GM20000 (cell line): ENCODE measurements at regions not wholly inside any gene's neighbourhood (a gene's known extent, or its start where the extent isn't known, plus 50 kb on each side); places are given as distances from the start of the nearest gene placed in this dataset.

Experiments used
- DNase-seq: peaks from one replicate; pipeline ENCODE4 v3.0.0; 2012; ENCODE audit warnings: low spot score
- TF ChIP-seq, protein P1 (sequence below): IDR thresholded peaks from 2 replicates; pipeline ENCODE4 v1.5.1; 2012; ENCODE audit warnings: mild to moderate bottlenecking, control low read depth; ENCODE audit errors: extremely low read depth, missing control alignments

DNA sequence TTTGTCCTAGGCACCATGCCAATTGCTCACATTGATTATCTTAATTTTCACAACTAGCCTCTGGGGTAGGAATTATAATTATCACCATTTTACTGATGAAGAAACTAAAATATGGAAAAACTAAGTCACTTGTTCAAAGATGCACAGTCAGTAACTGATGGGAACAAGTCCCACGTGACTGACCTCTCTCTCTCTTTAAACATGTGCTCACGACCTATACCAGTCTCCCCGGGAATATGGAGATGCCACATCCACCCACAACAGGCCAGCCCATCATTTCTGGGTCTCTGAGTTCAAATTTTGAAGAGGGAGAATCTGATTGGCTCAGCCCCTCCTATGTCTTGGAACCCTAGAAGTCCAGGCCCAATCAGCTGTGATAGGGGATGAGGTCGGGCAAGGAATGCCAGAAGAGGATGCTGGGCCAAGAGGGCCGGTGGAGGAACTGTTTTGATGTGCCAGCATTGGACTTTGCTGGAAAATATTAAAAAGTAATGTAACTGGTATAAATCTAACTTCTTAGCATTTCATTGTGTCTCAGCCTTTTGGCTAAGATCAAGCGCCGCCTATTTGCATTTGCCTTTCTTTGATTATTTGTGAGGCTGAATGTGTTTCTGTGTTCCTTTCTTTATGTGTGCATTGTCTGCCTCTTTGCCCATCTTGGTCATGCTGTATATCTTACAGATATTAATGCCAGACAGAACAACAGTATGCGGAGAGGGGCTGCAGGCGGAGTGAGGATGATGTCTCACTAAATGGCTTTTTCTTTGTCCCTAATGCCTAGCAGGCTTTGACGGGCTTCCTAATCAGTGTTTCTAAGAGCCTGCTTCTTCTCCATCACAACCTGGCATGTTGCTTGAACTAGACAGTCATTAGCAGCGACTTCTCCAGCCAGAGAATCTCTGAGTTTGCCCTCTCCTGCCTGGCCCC is 126.6 kb downstream of the VEGFA start:
- TF ChIP-seq, protein P1, sequence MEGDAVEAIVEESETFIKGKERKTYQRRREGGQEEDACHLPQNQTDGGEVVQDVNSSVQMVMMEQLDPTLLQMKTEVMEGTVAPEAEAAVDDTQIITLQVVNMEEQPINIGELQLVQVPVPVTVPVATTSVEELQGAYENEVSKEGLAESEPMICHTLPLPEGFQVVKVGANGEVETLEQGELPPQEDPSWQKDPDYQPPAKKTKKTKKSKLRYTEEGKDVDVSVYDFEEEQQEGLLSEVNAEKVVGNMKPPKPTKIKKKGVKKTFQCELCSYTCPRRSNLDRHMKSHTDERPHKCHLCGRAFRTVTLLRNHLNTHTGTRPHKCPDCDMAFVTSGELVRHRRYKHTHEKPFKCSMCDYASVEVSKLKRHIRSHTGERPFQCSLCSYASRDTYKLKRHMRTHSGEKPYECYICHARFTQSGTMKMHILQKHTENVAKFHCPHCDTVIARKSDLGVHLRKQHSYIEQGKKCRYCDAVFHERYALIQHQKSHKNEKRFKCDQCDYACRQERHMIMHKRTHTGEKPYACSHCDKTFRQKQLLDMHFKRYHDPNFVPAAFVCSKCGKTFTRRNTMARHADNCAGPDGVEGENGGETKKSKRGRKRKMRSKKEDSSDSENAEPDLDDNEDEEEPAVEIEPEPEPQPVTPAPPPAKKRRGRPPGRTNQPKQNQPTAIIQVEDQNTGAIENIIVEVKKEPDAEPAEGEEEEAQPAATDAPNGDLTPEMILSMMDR, result no peak
- DNase-seq, result no peak

DNA sequence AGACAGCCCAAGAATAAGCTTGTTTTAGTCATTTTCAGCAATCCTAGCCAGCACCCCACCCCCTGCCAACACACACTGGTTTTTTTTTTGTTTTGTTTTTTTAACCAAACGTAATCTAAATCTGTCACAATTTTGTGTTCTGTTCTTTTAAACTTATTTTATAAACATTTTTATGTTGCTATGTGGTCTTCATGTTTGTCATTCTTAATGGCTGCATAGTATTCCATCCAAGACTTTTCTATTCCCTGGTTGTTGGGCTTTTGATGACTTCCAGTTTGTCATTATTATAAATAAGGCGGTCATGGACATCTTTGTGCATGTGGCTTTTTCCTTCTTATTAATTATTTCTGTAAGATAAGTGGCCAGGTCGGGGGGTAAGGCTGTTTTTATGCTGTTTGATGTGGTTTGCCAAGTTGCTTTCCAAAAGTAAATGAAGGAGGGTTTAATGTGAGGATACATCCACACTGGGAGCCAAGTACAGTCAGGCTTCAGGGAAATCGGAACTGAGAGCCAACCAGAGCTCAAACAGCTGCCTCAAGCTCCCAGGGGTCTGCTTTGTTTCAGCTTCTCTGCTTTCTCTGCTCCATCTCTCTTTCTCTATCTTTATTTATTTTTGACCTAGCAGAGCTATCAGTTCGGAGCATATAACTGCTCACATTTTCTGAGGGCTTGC is 125.8 kb downstream of the VEGFA start:
- DNase-seq, result no peak
- TF ChIP-seq, protein P1, result no peak

- TF ChIP-seq, protein P1, result no peak
- no peak for DNase-seq
These were observed 123.1 kb downstream of the VEGFA start for GRCh38 chr6:43893073-43893472.

GRCh38 chr6:43891072-43891870 is 121.3 kb downstream of the VEGFA start:
- DNase-seq, result no peak

GRCh38 chr6:43890197-43891062 is 120.4 kb downstream of the VEGFA start:
- DNase-seq, result no peak
- TF ChIP-seq, protein P1, result no peak

More at GRCh38 chr6:43891072-43891870, 121.3 kb downstream of the VEGFA start:
- TF ChIP-seq, protein P1, result no peak

- DNase-seq, result no peak
- TF ChIP-seq, protein P1, result no peak
These were observed 118.1 kb downstream of the VEGFA start for GRCh38 chr6:43887906-43888683.
